COLO829 (cell line): ENCODE measurements at regions not wholly inside any gene's neighbourhood (a gene's known extent, or its start where the extent isn't known, plus 50 kb on each side); places are given as distances from the start of the nearest gene placed in this dataset.
"Not testable (repeated sequence)": the region's sequence is repeated elsewhere in the genome, so short reads cannot be mapped to it uniquely, and the experiment has no call there.

Source experiments
- DNase-seq: peaks from one replicate; pipeline ENCODE4 v3.0.0; 2012; ENCODE audit warnings: low spot score

- DNase-seq, result no peak
These were observed 258.3 kb downstream of the DOK5 start for GRCh38 chr20:54733687-54734086.

GRCh38 chr20:54727490-54727889 lies 252.1 kb downstream of the DOK5 start:
- no peak for DNase-seq

GRCh38 chr20:54726687-54727300 lies 251.4 kb downstream of the DOK5 start:
- DNase-seq, result peak; percentile 19

GRCh38 chr20:54725266-54725665 lies 249.9 kb downstream of the DOK5 start:
- DNase-seq, result not testable (repeated sequence)

- no peak for DNase-seq
These were observed 248.3 kb downstream of the DOK5 start for GRCh38 chr20:54723723-54724122.

- no peak for DNase-seq
These were observed 242.6 kb downstream of the DOK5 start for GRCh38 chr20:54717983-54718382.

GRCh38 chr20:54716790-54717189 lies 241.4 kb downstream of the DOK5 start:
- no peak for DNase-seq

GRCh38 chr20:54716174-54716747 lies 240.9 kb downstream of the DOK5 start:
- no peak for DNase-seq

- no peak for DNase-seq
These were observed 239.4 kb downstream of the DOK5 start for GRCh38 chr20:54714817-54715216.

- no peak for DNase-seq
These were observed 238.3 kb downstream of the DOK5 start for GRCh38 chr20:54713727-54714126.

GRCh38 chr20:54711071-54711470 lies 235.7 kb downstream of the DOK5 start:
- peak; percentile 40 for DNase-seq

GRCh38 chr20:54710341-54710740 lies 234.9 kb downstream of the DOK5 start:
- DNase-seq, result no peak

GRCh38 chr20:54708229-54708628 lies 232.8 kb downstream of the DOK5 start:
- DNase-seq, result no peak

GRCh38 chr20:54707801-54708200 lies 232.4 kb downstream of the DOK5 start:
- no peak for DNase-seq

- DNase-seq, result no peak
These were observed 231.2 kb downstream of the DOK5 start for GRCh38 chr20:54706581-54706980.

- DNase-seq, result no peak
These were observed 228.7 kb downstream of the DOK5 start for GRCh38 chr20:54704032-54704635.
